Endothelial cell of umbilical vein (primary cell): ENCODE measurements at regions not wholly inside any gene's neighbourhood (a gene's known extent, or its start where the extent isn't known, plus 50 kb on each side); places are given as distances from the start of the nearest gene placed in this dataset.
"Not testable (repeated sequence)": the region's sequence is repeated elsewhere in the genome, so short reads cannot be mapped to it uniquely, and the experiment has no call there.

Source experiments
- JUN ChIP-seq: IDR thresholded peaks from 2 replicates; pipeline ENCODE4 v1.6.1; 2011; ENCODE audit warnings: borderline replicate concordance, low read depth; ENCODE audit not compliant: insufficient read length, insufficient read depth
- POLR2A ChIP-seq: IDR thresholded peaks from 2 replicates; pipeline ENCODE4 v1.6.1; 2012; ENCODE audit warnings: low read depth, mild to moderate bottlenecking, control low read depth, low read length
- POLR2AphosphoS5 ChIP-seq: IDR thresholded peaks from 2 replicates; pipeline ENCODE4 v1.6.1; 2012; ENCODE audit warnings: low read depth, mild to moderate bottlenecking, control low read depth, low read length, moderate library complexity; ENCODE audit not compliant: insufficient read depth
- TF ChIP-seq, protein P1 (sequence below), 2 donors: IDR thresholded peaks; 1 replicate in 1 of 2; 2 replicates in 1 of 2; pipeline ENCODE4 v1.5.1; 2011; ENCODE audit warnings: low read length in 2 of 2, mild to moderate bottlenecking in 2 of 2, moderate library complexity in 2 of 2, control low read depth in 1 of 2, inconsistent platforms in 1 of 2, low read depth in 1 of 2; ENCODE audit not compliant: insufficient read depth in 1 of 2; ENCODE audit errors: extremely low read depth in 1 of 2

DNA sequence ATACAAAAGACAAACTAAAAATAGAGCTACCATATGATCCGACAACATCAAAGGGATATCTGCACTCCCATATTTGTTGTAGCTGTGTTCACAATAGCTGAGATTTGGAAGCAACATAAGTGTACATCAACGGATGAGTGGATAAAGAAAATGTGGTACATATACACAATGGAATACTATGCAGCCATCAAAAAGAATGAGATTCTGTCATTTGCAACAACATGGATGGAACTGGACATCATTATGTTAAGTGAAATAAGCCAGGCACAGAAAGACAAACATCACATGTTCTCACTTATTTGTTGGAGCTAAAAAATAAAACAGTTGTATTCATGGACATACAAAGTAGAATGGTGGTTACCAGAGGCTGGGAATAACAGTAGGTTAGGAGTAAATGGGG, 527.0 kb downstream of the GLUD2 start:
- TF ChIP-seq, protein P1, sequence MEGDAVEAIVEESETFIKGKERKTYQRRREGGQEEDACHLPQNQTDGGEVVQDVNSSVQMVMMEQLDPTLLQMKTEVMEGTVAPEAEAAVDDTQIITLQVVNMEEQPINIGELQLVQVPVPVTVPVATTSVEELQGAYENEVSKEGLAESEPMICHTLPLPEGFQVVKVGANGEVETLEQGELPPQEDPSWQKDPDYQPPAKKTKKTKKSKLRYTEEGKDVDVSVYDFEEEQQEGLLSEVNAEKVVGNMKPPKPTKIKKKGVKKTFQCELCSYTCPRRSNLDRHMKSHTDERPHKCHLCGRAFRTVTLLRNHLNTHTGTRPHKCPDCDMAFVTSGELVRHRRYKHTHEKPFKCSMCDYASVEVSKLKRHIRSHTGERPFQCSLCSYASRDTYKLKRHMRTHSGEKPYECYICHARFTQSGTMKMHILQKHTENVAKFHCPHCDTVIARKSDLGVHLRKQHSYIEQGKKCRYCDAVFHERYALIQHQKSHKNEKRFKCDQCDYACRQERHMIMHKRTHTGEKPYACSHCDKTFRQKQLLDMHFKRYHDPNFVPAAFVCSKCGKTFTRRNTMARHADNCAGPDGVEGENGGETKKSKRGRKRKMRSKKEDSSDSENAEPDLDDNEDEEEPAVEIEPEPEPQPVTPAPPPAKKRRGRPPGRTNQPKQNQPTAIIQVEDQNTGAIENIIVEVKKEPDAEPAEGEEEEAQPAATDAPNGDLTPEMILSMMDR (IDR thresholded peaks at IDR 0.05; ENCODE audit: extremely low read depth in 1 of 2, insufficient read depth in 1 of 2, low read depth in 1 of 2, low read length in 2 of 2): not testable (repeated sequence)
- not testable (repeated sequence) for TF ChIP-seq JUN, POLR2A, POLR2AphosphoS5
